Natural killer cell (primary cell): ENCODE measurements at regions not wholly inside any gene's neighbourhood (a gene's known extent, or its start where the extent isn't known, plus 50 kb on each side); places are given as distances from the start of the nearest gene placed in this dataset.

Source experiments
- ATAC-seq, 3 donors: fragments of 150-1000 bp in 2 of 3; fragments of 200-7000 bp in 1 of 3; cut with Tn5 transposase; 1 replicate in 1 of 3; 2 replicates in 2 of 3; pipeline ENCODE4 v1.10.0; 2021; ENCODE audit warnings: mild to moderate bottlenecking in 2 of 3, moderate library complexity in 2 of 3
- DNase-seq, 2 donors: peaks; one replicate each; pipeline versions ENCODE4 v3.0.0 to v3.0.0-alpha.2; 2013 to 2021; ENCODE audit warnings: mixed read lengths in 1 of 2
- H3K27ac ChIP-seq: one replicate; pipeline ENCODE4 v1.5.1; 2013; ENCODE audit warnings: mild to moderate bottlenecking, low read length
- H3K27me3 ChIP-seq: one replicate; pipeline ENCODE4 v1.6.1; 2013; ENCODE audit warnings: low read length; ENCODE audit not compliant: control insufficient read depth, insufficient read depth
- H3K36me3 ChIP-seq: one replicate; pipeline ENCODE4 v1.6.1; 2013; ENCODE audit warnings: low read length; ENCODE audit not compliant: control insufficient read depth, insufficient read depth
- H3K4me1 ChIP-seq: one replicate; pipeline ENCODE4 v1.6.1; 2013; ENCODE audit warnings: low read length; ENCODE audit not compliant: control insufficient read depth, insufficient read depth
- H3K4me3 ChIP-seq: one replicate; pipeline ENCODE4 v1.5.1; 2013; ENCODE audit warnings: low read length
- H3K9me3 ChIP-seq: one replicate; pipeline ENCODE4 v1.6.1; 2013; ENCODE audit warnings: low read length; ENCODE audit not compliant: control insufficient read depth, insufficient read depth
- H3K27ac Mint-ChIP-seq, 2 donors: one replicate each; pipeline ENCODE4 v1.8.0; 2022; ENCODE audit warnings: mild to moderate bottlenecking in 2 of 2, mixed read lengths in 2 of 2, moderate library complexity in 1 of 2
- H3K27me3 Mint-ChIP-seq, 2 donors: one replicate each; pipeline ENCODE4 v1.8.0; 2022; ENCODE audit warnings: low read depth in 2 of 2, mixed read lengths in 2 of 2
- H3K36me3 Mint-ChIP-seq: one replicate; pipeline ENCODE4 v1.8.0; 2022; ENCODE audit warnings: mixed read lengths
- H3K4me1 Mint-ChIP-seq, 2 donors: one replicate each; pipeline ENCODE4 v1.8.0; 2022; ENCODE audit warnings: mixed read lengths in 2 of 2
- H3K4me3 Mint-ChIP-seq: one replicate; pipeline ENCODE4 v1.8.0; 2022; ENCODE audit warnings: mild to moderate bottlenecking, moderate library complexity, mixed read lengths
- H3K9me3 Mint-ChIP-seq, 2 donors: one replicate each; pipeline ENCODE4 v1.8.0; 2022; ENCODE audit warnings: mixed read lengths in 2 of 2
- CTCF ChIP-seq: fragments of 200-600 bp; IDR thresholded peaks from one replicate; pipeline ENCODE4 v1.8.0; 2022; ENCODE audit warnings: antibody characterized with exemption
- WGBS: methylation state at CpG from one replicate; pipeline ENCODE4 v1.1.7; 2013; ENCODE audit warnings: missing lambda C conversion rate; ENCODE audit not compliant: insufficient coverage; 5-methylcytosine and 5-hydroxymethylcytosine counted together
- intact Hi-C: fragments of 100-400 bp; cut with micrococcal nuclease; formaldehyde crosslinking; loops from one replicate; pipeline ENCODE4 v1.14.2; 2022

GRCh38 chr2:191516260-191516659, 161.7 kb upstream of the NABP1 start:
- no peak for DNase-seq
- 85% methylated on average over 4 of the region's 4 CpGs for WGBS
- H3K27me3 Mint-ChIP-seq = peaks cover 11 to 30% of the 10 kb centered on the region in 2 donors
- Histone ChIP-seq H3K27ac (no peak overlapping the region), H3K27me3 (no peaks in the 10 kb centered on the region), H3K36me3 (no peaks in the 10 kb centered on the region), H3K4me3 (no peak overlapping the region), H3K9me3 (no peaks in the 10 kb centered on the region), H3K4me1 (no peaks in the 10 kb centered on the region)
- no peak overlapping the region for H3K4me3 Mint-ChIP-seq
- no peak for ATAC-seq
- intact Hi-C loops = no loop called here
- no peaks in the 10 kb centered on the region for H3K9me3 Mint-ChIP-seq
- H3K27ac Mint-ChIP-seq = no peak overlapping the region
- no peaks in the 10 kb centered on the region for H3K36me3 Mint-ChIP-seq
- TF ChIP-seq CTCF = no peak
- no peaks in the 10 kb centered on the region for H3K4me1 Mint-ChIP-seq

- Histone ChIP-seq H3K36me3 (no peaks in the 10 kb centered on the region), H3K27me3 (no peaks in the 10 kb centered on the region), H3K9me3 (no peaks in the 10 kb centered on the region), H3K27ac (no peak overlapping the region), H3K4me3 (no peak overlapping the region), H3K4me1 (no peaks in the 10 kb centered on the region)
- ATAC-seq (no peak), DNase-seq (peak in 1 of 2 donors; percentile 52)
- intact Hi-C loops = loop anchor here (1.0 kb wide), 2 partner anchors 303 to 356 kb away; no protein-coding TSS in a partner anchor
- 40% methylated on average over 1 of the region's 1 CpG for WGBS
- H3K4me1 Mint-ChIP-seq = no peaks in the 10 kb centered on the region
- no peak overlapping the region for H3K27ac Mint-ChIP-seq
- H3K4me3 Mint-ChIP-seq = no peak overlapping the region
- peak; percentile 72 for TF ChIP-seq CTCF
- peaks cover 8 to 30% of the 10 kb centered on the region in 2 donors for H3K27me3 Mint-ChIP-seq
- no peaks in the 10 kb centered on the region for H3K9me3 Mint-ChIP-seq
- no peaks in the 10 kb centered on the region for H3K36me3 Mint-ChIP-seq
Observed at GRCh38 chr2:191521608-191522208, 156.2 kb upstream of the NABP1 start.

GRCh38 chr2:191522478-191523120, 155.3 kb upstream of the NABP1 start:
- no peak for DNase-seq
- H3K27ac ChIP-seq = no peak overlapping the region
- no peaks in the 10 kb centered on the region for H3K27me3 ChIP-seq
- no peaks in the 10 kb centered on the region for H3K9me3 ChIP-seq
- no peak overlapping the region for H3K4me3 ChIP-seq
- no peak for ATAC-seq
- H3K4me1 Mint-ChIP-seq = no peaks in the 10 kb centered on the region
- peaks cover 7 to 23% of the 10 kb centered on the region in 2 donors for H3K27me3 Mint-ChIP-seq
- no peaks in the 10 kb centered on the region for H3K4me1 ChIP-seq
- no peak overlapping the region for H3K27ac Mint-ChIP-seq
- H3K36me3 Mint-ChIP-seq = no peaks in the 10 kb centered on the region
- H3K4me3 Mint-ChIP-seq = no peak overlapping the region
- no peak for TF ChIP-seq CTCF
- no peaks in the 10 kb centered on the region for H3K36me3 ChIP-seq
- intact Hi-C loops = no loop called here
- no peaks in the 10 kb centered on the region for H3K9me3 Mint-ChIP-seq
- WGBS = 90% methylated on average over 7 of the region's 7 CpGs

GRCh38 chr2:191526091-191526490, 151.8 kb upstream of the NABP1 start:
- Histone ChIP-seq H3K27ac (no peak overlapping the region), H3K36me3 (no peaks in the 10 kb centered on the region), H3K4me1 (no peaks in the 10 kb centered on the region), H3K9me3 (no peaks in the 10 kb centered on the region), H3K27me3 (no peaks in the 10 kb centered on the region), H3K4me3 (no peak overlapping the region)
- Mint-ChIP-seq H3K4me1 (peaks cover 5 to 6% of the 10 kb centered on the region in 2 donors), H3K9me3 (no peaks in the 10 kb centered on the region), H3K36me3 (no peaks in the 10 kb centered on the region), H3K27me3 (no peaks in the 10 kb centered on the region), H3K27ac (no peak overlapping the region), H3K4me3 (no peak overlapping the region)
- WGBS = no CpG with 5 or more reads among the region's 1 CpG
- no peak for DNase-seq
- TF ChIP-seq CTCF = no peak
- no peak for ATAC-seq
- intact Hi-C loops = no loop called here
